H1 (cell line): ENCODE measurements at regions not wholly inside any gene's neighbourhood (a gene's known extent, or its start where the extent isn't known, plus 50 kb on each side); places are given as distances from the start of the nearest gene placed in this dataset.
"Not testable (repeated sequence)": the region's sequence is repeated elsewhere in the genome, so short reads cannot be mapped to it uniquely, and the experiment has no call there.

Experiments used
- CHD1 ChIP-seq: IDR thresholded peaks from 2 replicates; pipeline ENCODE4 v1.6.1; 2012; ENCODE audit warnings: low read depth, low read length, improper control_type of control experiment
- CTCF ChIP-seq, 3 experiments: IDR thresholded peaks; 1 replicate in 2 of 3; 2 replicates in 1 of 3; pipeline versions ENCODE4 v1.5.1 to v1.6.1; 2011; ENCODE audit warnings: low read length in 3 of 3, mild to moderate bottlenecking in 3 of 3, inconsistent platforms in 2 of 3, low read depth in 1 of 3, moderate library complexity in 1 of 3; ENCODE audit not compliant: insufficient read depth in 1 of 3; ENCODE audit errors: control extremely low read depth in 1 of 3
- EZH2 ChIP-seq: fragments of 200-600 bp; sonication (generic); IDR thresholded peaks from 2 replicates; pipeline ENCODE4 v1.7.1; 2012; ENCODE audit warnings: low read depth, mild to moderate bottlenecking, moderate library complexity, low read length, inconsistent platforms; ENCODE audit not compliant: severe bottlenecking
- GTF2F1 ChIP-seq: IDR thresholded peaks from 2 replicates; pipeline ENCODE4 v1.6.1; 2012; ENCODE audit warnings: low read depth, low read length, improper control_type of control experiment, borderline replicate concordance
- HDAC2 ChIP-seq, 2 experiments: fragments of 300-600 bp in 1 of 2; sonication (generic) in 1 of 2; IDR thresholded peaks; 2 replicates each; pipeline ENCODE4 v1.6.1; 2011 to 2012; ENCODE audit warnings: low read depth in 2 of 2, low read length in 2 of 2, mild to moderate bottlenecking in 2 of 2, moderate library complexity in 2 of 2, borderline replicate concordance in 1 of 2, inconsistent platforms in 1 of 2
- MAX ChIP-seq: IDR thresholded peaks from 2 replicates; pipeline ENCODE4 v1.6.1; 2012; ENCODE audit warnings: inconsistent platforms
- RFX5 ChIP-seq: IDR thresholded peaks from 2 replicates; pipeline ENCODE4 v1.6.1; 2011; ENCODE audit warnings: low read depth, low read length, improper control_type of control experiment, borderline replicate concordance
- TF ChIP-seq, protein P1 (sequence below): IDR thresholded peaks from 2 replicates; pipeline ENCODE4 v1.6.1; 2012; ENCODE audit warnings: inconsistent platforms

- TF ChIP-seq CTCF (IDR thresholded peaks at IDR 0.05; ENCODE audit: control extremely low read depth in 1 of 3, insufficient read depth in 1 of 3, low read depth in 1 of 3, low read length in 3 of 3); CHD1; MAX; EZH2; GTF2F1; RFX5; HDAC2 (IDR thresholded peaks at IDR 0.05; ENCODE audit: borderline replicate concordance in 1 of 2, low read depth in 2 of 2, low read length in 2 of 2): not testable (repeated sequence)
- TF ChIP-seq, protein P1, sequence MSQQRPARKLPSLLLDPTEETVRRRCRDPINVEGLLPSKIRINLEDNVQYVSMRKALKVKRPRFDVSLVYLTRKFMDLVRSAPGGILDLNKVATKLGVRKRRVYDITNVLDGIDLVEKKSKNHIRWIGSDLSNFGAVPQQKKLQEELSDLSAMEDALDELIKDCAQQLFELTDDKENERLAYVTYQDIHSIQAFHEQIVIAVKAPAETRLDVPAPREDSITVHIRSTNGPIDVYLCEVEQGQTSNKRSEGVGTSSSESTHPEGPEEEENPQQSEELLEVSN, result not testable (repeated sequence)
Observed at GRCh38 chr4:127496875-127497274, 135.9 kb upstream of the INTU start.
